KOPT-K1 (cell line): ENCODE measurements at regions not wholly inside any gene's neighbourhood (a gene's known extent, or its start where the extent isn't known, plus 50 kb on each side); places are given as distances from the start of the nearest gene placed in this dataset.
A peak's percentile ranks its signal among the peaks of the same experiment; 100 is the strongest.

ENCODE experiments used
- H3K27ac ChIP-seq: fragments of 200-600 bp; sonication (generic); 2 replicates; pipeline ENCODE4 v1.5.1; 2016; ENCODE audit warnings: antibody characterized with exemption, mild to moderate bottlenecking, low read depth, low read length; ENCODE audit not compliant: poor library complexity, severe bottlenecking
- H3K36me3 ChIP-seq: fragments of 200-600 bp; sonication (generic); 2 replicates; pipeline ENCODE4 v1.5.1; 2017; ENCODE audit warnings: antibody characterized with exemption, mild to moderate bottlenecking, low read length, moderate library complexity; ENCODE audit not compliant: insufficient read depth
- H3K9me3 ChIP-seq: fragments of 200-600 bp; sonication (generic); 2 replicates; pipeline ENCODE4 v1.5.1; 2017; ENCODE audit warnings: antibody characterized with exemption, low read length, mild to moderate bottlenecking; ENCODE audit not compliant: insufficient read depth, poor library complexity, severe bottlenecking

GRCh38 chrX:38879631-38880220 lies 78.5 kb downstream of the MID1IP1 start:
- peak overlapping the region; percentile 65 for H3K27ac ChIP-seq
- H3K9me3 ChIP-seq = no peaks in the 10 kb centered on the region
- H3K36me3 ChIP-seq = no peaks in the 10 kb centered on the region

GRCh38 chrX:38880296-38880854 lies 79.1 kb downstream of the MID1IP1 start:
- no peaks in the 10 kb centered on the region for H3K36me3 ChIP-seq
- H3K27ac ChIP-seq = peak overlapping the region; percentile 65
- no peaks in the 10 kb centered on the region for H3K9me3 ChIP-seq

- no peaks in the 10 kb centered on the region for H3K9me3 ChIP-seq
- H3K36me3 ChIP-seq = no peaks in the 10 kb centered on the region
- no peak overlapping the region for H3K27ac ChIP-seq
These were observed 79.8 kb downstream of the MID1IP1 start for GRCh38 chrX:38881066-38881465.

GRCh38 chrX:38881727-38882126 lies 80.5 kb downstream of the MID1IP1 start:
- Histone ChIP-seq H3K27ac (no peak overlapping the region), H3K9me3 (no peaks in the 10 kb centered on the region), H3K36me3 (no peaks in the 10 kb centered on the region)

GRCh38 chrX:38882894-38883626 lies 81.8 kb downstream of the MID1IP1 start:
- H3K27ac ChIP-seq = no peak overlapping the region
- no peaks in the 10 kb centered on the region for H3K36me3 ChIP-seq

GRCh38 chrX:38886112-38886511 lies 84.9 kb downstream of the MID1IP1 start:
- Histone ChIP-seq H3K36me3 (no peaks in the 10 kb centered on the region), H3K9me3 (no peaks in the 10 kb centered on the region), H3K27ac (no peak overlapping the region)

More at GRCh38 chrX:38882894-38883626, 81.8 kb downstream of the MID1IP1 start:
- H3K9me3 ChIP-seq = no peaks in the 10 kb centered on the region

GRCh38 chrX:38887222-38887621 lies 86.0 kb downstream of the MID1IP1 start:
- no peaks in the 10 kb centered on the region for H3K36me3 ChIP-seq
- no peaks in the 10 kb centered on the region for H3K9me3 ChIP-seq
- no peak overlapping the region for H3K27ac ChIP-seq

GRCh38 chrX:38890326-38890725 lies 89.1 kb downstream of the MID1IP1 start:
- no peaks in the 10 kb centered on the region for H3K36me3 ChIP-seq
- no peaks in the 10 kb centered on the region for H3K9me3 ChIP-seq
- H3K27ac ChIP-seq = no peak overlapping the region

- H3K36me3 ChIP-seq = no peaks in the 10 kb centered on the region
- H3K27ac ChIP-seq = peak overlapping the region; percentile 59
- H3K9me3 ChIP-seq = no peaks in the 10 kb centered on the region
These were observed 89.7 kb downstream of the MID1IP1 start for GRCh38 chrX:38890963-38891362.

- no peaks in the 10 kb centered on the region for H3K9me3 ChIP-seq
- H3K36me3 ChIP-seq = no peaks in the 10 kb centered on the region
- peak overlapping the region; percentile 59 for H3K27ac ChIP-seq
These were observed 90.6 kb downstream of the MID1IP1 start for GRCh38 chrX:38891641-38892413.

GRCh38 chrX:38893441-38893840 lies 92.2 kb downstream of the MID1IP1 start:
- Histone ChIP-seq H3K27ac (no peak overlapping the region), H3K9me3 (no peaks in the 10 kb centered on the region), H3K36me3 (no peaks in the 10 kb centered on the region)

- no peaks in the 10 kb centered on the region for H3K36me3 ChIP-seq
- H3K9me3 ChIP-seq = no peaks in the 10 kb centered on the region
- no peak overlapping the region for H3K27ac ChIP-seq
These were observed 94.5 kb downstream of the MID1IP1 start for GRCh38 chrX:38895775-38896174.

GRCh38 chrX:38896724-38897298 lies 95.6 kb downstream of the MID1IP1 start:
- Histone ChIP-seq H3K9me3 (no peaks in the 10 kb centered on the region), H3K27ac (peak overlapping the region; percentile 18), H3K36me3 (no peaks in the 10 kb centered on the region)

GRCh38 chrX:38898261-38898660 lies 97.0 kb downstream of the MID1IP1 start:
- H3K27ac ChIP-seq = peak overlapping the region; percentile 51
- H3K9me3 ChIP-seq = no peaks in the 10 kb centered on the region
- H3K36me3 ChIP-seq = no peaks in the 10 kb centered on the region

- Histone ChIP-seq H3K27ac (no peak overlapping the region), H3K9me3 (no peaks in the 10 kb centered on the region), H3K36me3 (no peaks in the 10 kb centered on the region)
These were observed 98.4 kb downstream of the MID1IP1 start for GRCh38 chrX:38899650-38900049.
